ENCODE measurements at regions not wholly inside any gene's neighbourhood (a gene's known extent, or its start where the extent isn't known, plus 50 kb on each side); places are given as distances from the start of the nearest gene placed in this dataset.

DNA sequence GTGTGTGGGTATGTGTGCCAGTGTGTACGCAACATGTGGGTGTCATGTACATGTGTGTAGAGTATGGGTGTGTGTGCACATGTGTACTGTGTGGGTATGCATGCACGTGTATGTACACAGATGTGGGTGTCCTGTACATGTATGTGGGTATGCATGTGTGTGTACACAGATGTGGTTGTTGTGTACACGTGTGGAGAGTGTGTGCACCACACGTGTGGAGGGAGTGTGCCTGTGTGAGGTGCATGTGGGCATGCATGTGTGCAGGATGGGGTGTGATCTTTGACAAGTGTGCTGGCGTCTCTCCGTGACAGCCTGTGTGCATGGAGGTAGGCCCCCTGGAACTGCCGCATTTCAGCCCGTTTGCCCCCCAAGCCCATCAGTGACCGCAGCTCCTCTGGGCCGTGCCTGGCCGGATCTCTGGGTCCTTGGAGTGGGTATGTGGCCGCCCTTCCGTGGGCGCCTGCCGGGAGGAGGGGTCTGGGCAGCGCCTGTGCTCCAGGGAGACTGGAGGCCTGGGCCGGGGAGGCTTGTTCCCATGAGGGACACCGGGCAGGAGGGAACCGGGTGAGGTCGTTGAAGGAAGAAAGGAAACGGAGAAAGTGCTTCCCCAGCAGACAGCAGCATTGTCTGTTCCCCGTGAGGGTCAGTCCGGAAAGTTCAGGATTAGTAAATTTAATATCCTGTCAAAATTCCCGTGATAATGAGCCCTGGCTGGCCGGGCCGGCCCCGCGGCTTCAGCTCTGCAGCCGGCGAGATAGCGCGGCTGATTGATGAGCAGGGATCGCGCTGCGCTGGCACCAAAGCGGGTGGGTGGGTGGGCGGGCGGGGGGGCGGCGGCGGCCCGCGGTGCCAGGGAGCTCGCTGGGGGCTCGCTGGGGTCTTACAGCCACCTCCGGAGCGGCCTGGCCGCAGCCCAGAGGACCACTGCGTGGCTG, 91.1 kb upstream of the SOX1 start:
- TF ChIP-seq NRF1 (IDR thresholded peaks at IDR 0.05; ENCODE audit: low read depth, low read length) (no peak), JUND (IDR thresholded peaks at IDR 0.05) (no peak), RAD21 (IDR thresholded peaks at IDR 0.05; ENCODE audit: low read length) (no peak)
- TF ChIP-seq, protein P1, sequence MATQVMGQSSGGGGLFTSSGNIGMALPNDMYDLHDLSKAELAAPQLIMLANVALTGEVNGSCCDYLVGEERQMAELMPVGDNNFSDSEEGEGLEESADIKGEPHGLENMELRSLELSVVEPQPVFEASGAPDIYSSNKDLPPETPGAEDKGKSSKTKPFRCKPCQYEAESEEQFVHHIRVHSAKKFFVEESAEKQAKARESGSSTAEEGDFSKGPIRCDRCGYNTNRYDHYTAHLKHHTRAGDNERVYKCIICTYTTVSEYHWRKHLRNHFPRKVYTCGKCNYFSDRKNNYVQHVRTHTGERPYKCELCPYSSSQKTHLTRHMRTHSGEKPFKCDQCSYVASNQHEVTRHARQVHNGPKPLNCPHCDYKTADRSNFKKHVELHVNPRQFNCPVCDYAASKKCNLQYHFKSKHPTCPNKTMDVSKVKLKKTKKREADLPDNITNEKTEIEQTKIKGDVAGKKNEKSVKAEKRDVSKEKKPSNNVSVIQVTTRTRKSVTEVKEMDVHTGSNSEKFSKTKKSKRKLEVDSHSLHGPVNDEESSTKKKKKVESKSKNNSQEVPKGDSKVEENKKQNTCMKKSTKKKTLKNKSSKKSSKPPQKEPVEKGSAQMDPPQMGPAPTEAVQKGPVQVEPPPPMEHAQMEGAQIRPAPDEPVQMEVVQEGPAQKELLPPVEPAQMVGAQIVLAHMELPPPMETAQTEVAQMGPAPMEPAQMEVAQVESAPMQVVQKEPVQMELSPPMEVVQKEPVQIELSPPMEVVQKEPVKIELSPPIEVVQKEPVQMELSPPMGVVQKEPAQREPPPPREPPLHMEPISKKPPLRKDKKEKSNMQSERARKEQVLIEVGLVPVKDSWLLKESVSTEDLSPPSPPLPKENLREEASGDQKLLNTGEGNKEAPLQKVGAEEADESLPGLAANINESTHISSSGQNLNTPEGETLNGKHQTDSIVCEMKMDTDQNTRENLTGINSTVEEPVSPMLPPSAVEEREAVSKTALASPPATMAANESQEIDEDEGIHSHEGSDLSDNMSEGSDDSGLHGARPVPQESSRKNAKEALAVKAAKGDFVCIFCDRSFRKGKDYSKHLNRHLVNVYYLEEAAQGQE (IDR thresholded peaks at IDR 0.05; ENCODE audit: low read depth, low read length): no peak
- TF ChIP-seq, protein P2, sequence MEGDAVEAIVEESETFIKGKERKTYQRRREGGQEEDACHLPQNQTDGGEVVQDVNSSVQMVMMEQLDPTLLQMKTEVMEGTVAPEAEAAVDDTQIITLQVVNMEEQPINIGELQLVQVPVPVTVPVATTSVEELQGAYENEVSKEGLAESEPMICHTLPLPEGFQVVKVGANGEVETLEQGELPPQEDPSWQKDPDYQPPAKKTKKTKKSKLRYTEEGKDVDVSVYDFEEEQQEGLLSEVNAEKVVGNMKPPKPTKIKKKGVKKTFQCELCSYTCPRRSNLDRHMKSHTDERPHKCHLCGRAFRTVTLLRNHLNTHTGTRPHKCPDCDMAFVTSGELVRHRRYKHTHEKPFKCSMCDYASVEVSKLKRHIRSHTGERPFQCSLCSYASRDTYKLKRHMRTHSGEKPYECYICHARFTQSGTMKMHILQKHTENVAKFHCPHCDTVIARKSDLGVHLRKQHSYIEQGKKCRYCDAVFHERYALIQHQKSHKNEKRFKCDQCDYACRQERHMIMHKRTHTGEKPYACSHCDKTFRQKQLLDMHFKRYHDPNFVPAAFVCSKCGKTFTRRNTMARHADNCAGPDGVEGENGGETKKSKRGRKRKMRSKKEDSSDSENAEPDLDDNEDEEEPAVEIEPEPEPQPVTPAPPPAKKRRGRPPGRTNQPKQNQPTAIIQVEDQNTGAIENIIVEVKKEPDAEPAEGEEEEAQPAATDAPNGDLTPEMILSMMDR (IDR thresholded peaks at IDR 0.05): no peak

All from SK-N-SH (cell line).